ENCODE measurements at regions not wholly inside any gene's neighbourhood (a gene's known extent, or its start where the extent isn't known, plus 50 kb on each side); places are given as distances from the start of the nearest gene placed in this dataset.
"Not testable (repeated sequence)": the region's sequence is repeated elsewhere in the genome, so short reads cannot be mapped to it uniquely, and the experiment has no call there.

- no peak for DNase-seq (ENCODE audit: low read depth)
These were observed 105.7 kb upstream of the PPM1H start for GRCh38 chr12:63040526-63041220.

GRCh38 chr12:63038713-63039100 is 103.8 kb upstream of the PPM1H start:
- DNase-seq (ENCODE audit: low read depth) = no peak

- DNase-seq (ENCODE audit: low read depth) = no peak
These were observed 103.1 kb upstream of the PPM1H start for GRCh38 chr12:63037746-63038712.

GRCh38 chr12:63036974-63037335 is 102.0 kb upstream of the PPM1H start:
- DNase-seq (ENCODE audit: low read depth) = no peak

- DNase-seq (ENCODE audit: low read depth) = no peak
These were observed 101.4 kb upstream of the PPM1H start for GRCh38 chr12:63036216-63036973.

- DNase-seq (ENCODE audit: low read depth) = no peak
These were observed 99.7 kb upstream of the PPM1H start for GRCh38 chr12:63034601-63035000.

GRCh38 chr12:63029676-63030075 is 94.7 kb upstream of the PPM1H start:
- DNase-seq (ENCODE audit: low read depth) = no peak

GRCh38 chr12:63028951-63029350 is 94.0 kb upstream of the PPM1H start:
- no peak for DNase-seq (ENCODE audit: low read depth)

GRCh38 chr12:63025116-63025515 is 90.2 kb upstream of the PPM1H start:
- no peak for DNase-seq (ENCODE audit: low read depth)

- DNase-seq (ENCODE audit: low read depth) = no peak
These were observed 89.0 kb upstream of the PPM1H start for GRCh38 chr12:63023926-63024325.

GRCh38 chr12:63021116-63021515 is 86.2 kb upstream of the PPM1H start:
- DNase-seq (ENCODE audit: low read depth) = no peak

- no peak for DNase-seq (ENCODE audit: low read depth)
These were observed 85.3 kb upstream of the PPM1H start for GRCh38 chr12:63020269-63020668.

GRCh38 chr12:63018273-63018672 is 83.3 kb upstream of the PPM1H start:
- DNase-seq (ENCODE audit: low read depth) = no peak

- DNase-seq (ENCODE audit: low read depth) = no peak
These were observed 78.4 kb upstream of the PPM1H start for GRCh38 chr12:63013302-63013701.

GRCh38 chr12:63010698-63011097 is 75.7 kb upstream of the PPM1H start:
- DNase-seq (ENCODE audit: low read depth) = no peak

- no peak for DNase-seq (ENCODE audit: low read depth)
These were observed 73.4 kb upstream of the PPM1H start for GRCh38 chr12:63008372-63008771.

GRCh38 chr12:63007726-63008125 is 72.8 kb upstream of the PPM1H start:
- DNase-seq (ENCODE audit: low read depth) = no peak

GRCh38 chr12:63006536-63006935 is 71.6 kb upstream of the PPM1H start:
- no peak for DNase-seq (ENCODE audit: low read depth)

- DNase-seq (ENCODE audit: low read depth) = no peak
These were observed 70.4 kb upstream of the PPM1H start for GRCh38 chr12:63005382-63005781.

GRCh38 chr12:63003223-63003819 is 68.4 kb upstream of the PPM1H start:
- no peak for DNase-seq (ENCODE audit: low read depth)

GRCh38 chr12:63002059-63002458 is 67.1 kb upstream of the PPM1H start:
- DNase-seq (ENCODE audit: low read depth) = not testable (repeated sequence)

- DNase-seq (ENCODE audit: low read depth) = no peak
These were observed 63.5 kb upstream of the PPM1H start for GRCh38 chr12:62998454-62998853.

Measured in CMK (cell line).